Mesendoderm (in vitro differentiated cells): ENCODE measurements at regions not wholly inside any gene's neighbourhood (a gene's known extent, or its start where the extent isn't known, plus 50 kb on each side); places are given as distances from the start of the nearest gene placed in this dataset.
A peak's percentile ranks its signal among the peaks of the same experiment; 100 is the strongest.
"Not testable (repeated sequence)": the region's sequence is repeated elsewhere in the genome, so short reads cannot be mapped to it uniquely, and the experiment has no call there.

Experiments
- DNase-seq: peaks from one replicate; pipeline ENCODE4 v3.0.0; 2013
- H2AK5ac ChIP-seq: 2 replicates; pipeline ENCODE4 v1.6.1; 2013; ENCODE audit warnings: low read length, inconsistent platforms
- H2BK120ac ChIP-seq: 2 replicates; pipeline ENCODE4 v1.6.1; 2013; ENCODE audit warnings: low read depth, mild to moderate bottlenecking, low read length, moderate library complexity, mixed read lengths
- H2BK15ac ChIP-seq: replicated peaks from 2 replicates; pipeline ENCODE4 v1.6.1; 2013; ENCODE audit warnings: low read depth, mild to moderate bottlenecking, moderate library complexity
- H2BK5ac ChIP-seq: 2 replicates; pipeline ENCODE4 v1.6.1; 2013; ENCODE audit warnings: low read length, inconsistent platforms
- H3K18ac ChIP-seq: 2 replicates; pipeline ENCODE4 v1.6.1; 2013; ENCODE audit warnings: mild to moderate bottlenecking, low read length, mixed read lengths
- H3K23ac ChIP-seq: one replicate; pipeline ENCODE4 v1.6.1; 2013; ENCODE audit warnings: low read length
- H3K27ac ChIP-seq: 2 replicates; pipeline ENCODE4 v1.5.1; 2013; ENCODE audit warnings: low read depth, mild to moderate bottlenecking, inconsistent platforms, low read length, moderate library complexity
- H3K27me3 ChIP-seq: 2 replicates; pipeline ENCODE4 v1.6.1; 2013; ENCODE audit warnings: low read length, control low read depth, mild to moderate bottlenecking, inconsistent platforms; ENCODE audit not compliant: insufficient read depth, poor library complexity
- H3K36me3 ChIP-seq: 2 replicates; pipeline ENCODE4 v1.6.1; 2013; ENCODE audit warnings: low read length, inconsistent platforms; ENCODE audit not compliant: control insufficient read depth, insufficient read depth
- H3K4ac ChIP-seq: one replicate; pipeline ENCODE4 v1.6.1; 2013; ENCODE audit warnings: low read depth, mild to moderate bottlenecking, low read length, moderate library complexity
- H3K4me1 ChIP-seq: 2 replicates; pipeline ENCODE4 v1.6.1; 2013; ENCODE audit warnings: low read depth, low read length, inconsistent platforms; ENCODE audit not compliant: control insufficient read depth
- H3K4me2 ChIP-seq: 2 replicates; pipeline ENCODE4 v1.6.1; 2013; ENCODE audit warnings: low read length
- H3K4me3 ChIP-seq: 2 replicates; pipeline ENCODE4 v1.5.1; 2013; ENCODE audit warnings: mild to moderate bottlenecking, low read length
- H3K56ac ChIP-seq: one replicate; pipeline ENCODE4 v1.6.1; 2013; ENCODE audit warnings: low read length
- H3K79me1 ChIP-seq: 2 replicates; pipeline ENCODE4 v1.6.1; 2013; ENCODE audit warnings: low read length, inconsistent platforms
- H3K79me2 ChIP-seq: 2 replicates; pipeline ENCODE4 v1.6.1; 2013; ENCODE audit warnings: mild to moderate bottlenecking, low read length; ENCODE audit not compliant: control insufficient read depth, insufficient read depth
- H3K9ac ChIP-seq: 2 replicates; pipeline ENCODE4 v1.6.1; 2013; ENCODE audit warnings: low read length, inconsistent platforms
- H4K5ac ChIP-seq: one replicate; pipeline ENCODE4 v1.6.1; 2013; ENCODE audit warnings: low read length
- H4K8ac ChIP-seq: one replicate; pipeline ENCODE4 v1.6.1; 2013; ENCODE audit warnings: low read depth, mild to moderate bottlenecking, control low read depth, low read length, moderate library complexity
- WGBS: extraction: QIAGEN DNeasy Blood & Tissue Kit; methylation state at CpG from one replicate; pipeline ENCODE4 v1.1.7; 2013; ENCODE audit warnings: low lambda C conversion rate, missing lambda C conversion rate; ENCODE audit not compliant: insufficient coverage; ENCODE audit errors: extremely low coverage; 5-methylcytosine and 5-hydroxymethylcytosine counted together

DNA sequence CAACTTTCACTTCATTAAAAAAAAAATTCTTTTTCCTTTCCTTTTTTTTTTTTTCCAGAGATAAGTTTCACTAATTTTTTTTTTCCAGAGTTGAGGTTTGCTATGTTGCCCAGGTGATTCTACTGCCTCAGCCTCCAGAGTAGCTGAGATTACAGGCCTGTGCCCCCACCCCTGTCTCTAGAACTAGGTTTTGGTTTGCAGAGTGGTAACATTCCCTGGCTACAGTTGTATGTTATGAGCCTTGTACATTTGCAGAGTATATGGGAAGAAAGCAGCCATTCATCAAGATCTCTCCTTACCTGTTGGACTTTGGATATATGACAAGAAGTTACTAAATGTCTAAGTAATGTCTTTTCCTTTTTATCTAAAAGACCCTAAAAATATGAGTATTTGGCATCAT is 298.4 kb downstream of the MYCN start:
- no peak overlapping the region for H3K23ac ChIP-seq
- no peaks in the 10 kb centered on the region for H3K4me1 ChIP-seq
- H4K8ac ChIP-seq = no peak overlapping the region
- no peak overlapping the region for H2BK15ac ChIP-seq
- no peak overlapping the region for H2AK5ac ChIP-seq
- no peak overlapping the region for H3K18ac ChIP-seq
- no peak overlapping the region for H3K4me3 ChIP-seq
- H3K79me1 ChIP-seq = no peaks in the 10 kb centered on the region
- no peak overlapping the region for H3K56ac ChIP-seq
- H2BK120ac ChIP-seq = no peak overlapping the region
- H3K27ac ChIP-seq = no peak overlapping the region
- no peaks in the 10 kb centered on the region for H3K79me2 ChIP-seq
- no peak overlapping the region for H3K4ac ChIP-seq
- H4K5ac ChIP-seq = no peak overlapping the region
- no peak overlapping the region for H3K9ac ChIP-seq
- H3K27me3 ChIP-seq = no peaks in the 10 kb centered on the region
- H3K36me3 ChIP-seq = no peaks in the 10 kb centered on the region
- no peak overlapping the region for H2BK5ac ChIP-seq
- no peak overlapping the region for H3K4me2 ChIP-seq
- DNase-seq = no peak

DNA sequence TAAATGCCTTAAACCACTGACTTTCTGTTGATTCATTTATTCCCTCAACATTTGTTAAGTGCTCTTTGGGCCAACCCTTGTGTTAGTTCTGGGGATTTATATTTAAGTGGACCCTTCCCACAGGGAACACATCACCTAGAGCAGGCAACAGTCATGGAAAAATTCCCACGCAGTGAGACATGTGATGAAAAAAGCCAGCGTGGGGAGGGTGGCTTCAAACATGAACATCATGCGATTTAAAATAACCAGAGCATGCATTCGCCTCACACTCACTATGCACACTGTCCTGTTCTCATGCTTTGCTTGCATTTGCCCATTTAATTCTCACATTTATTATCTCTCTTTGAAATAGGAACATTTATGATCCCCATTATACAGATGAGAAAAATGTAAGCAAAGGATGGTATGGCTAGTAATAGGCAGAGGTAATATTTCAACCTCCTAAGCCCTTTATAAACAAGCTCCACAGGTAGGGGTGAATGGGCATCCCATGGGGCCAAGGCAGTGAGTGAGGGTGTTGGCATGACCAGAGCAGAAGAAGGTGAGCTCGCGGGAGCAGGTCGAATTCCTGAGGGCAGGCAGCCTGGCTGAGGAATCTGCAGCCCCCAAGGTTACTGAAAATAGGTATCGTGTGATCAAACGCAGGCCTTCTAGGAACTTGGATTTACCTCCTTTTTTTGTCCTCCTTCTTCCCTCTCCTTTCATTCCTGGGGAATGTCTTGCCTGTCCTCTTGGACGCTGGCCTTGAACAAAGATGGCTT is 297.8 kb downstream of the MYCN start:
- Histone ChIP-seq H4K8ac (no peak overlapping the region), H3K23ac (no peak overlapping the region), H2AK5ac (no peak overlapping the region), H3K56ac (no peak overlapping the region), H3K79me2 (no peaks in the 10 kb centered on the region), H3K27ac (no peak overlapping the region), H3K79me1 (no peaks in the 10 kb centered on the region), H3K4me1 (no peaks in the 10 kb centered on the region), H3K36me3 (no peaks in the 10 kb centered on the region), H3K4ac (no peak overlapping the region), H4K5ac (no peak overlapping the region), H3K18ac (no peak overlapping the region), H3K4me2 (no peak overlapping the region), H2BK120ac (no peak overlapping the region), H2BK5ac (no peak overlapping the region), H2BK15ac (no peak overlapping the region), H3K4me3 (no peak overlapping the region), H3K27me3 (no peaks in the 10 kb centered on the region), H3K9ac (no peak overlapping the region)
- no CpG with 5 or more reads among the region's 10 CpGs for WGBS
- no peak for DNase-seq

DNA sequence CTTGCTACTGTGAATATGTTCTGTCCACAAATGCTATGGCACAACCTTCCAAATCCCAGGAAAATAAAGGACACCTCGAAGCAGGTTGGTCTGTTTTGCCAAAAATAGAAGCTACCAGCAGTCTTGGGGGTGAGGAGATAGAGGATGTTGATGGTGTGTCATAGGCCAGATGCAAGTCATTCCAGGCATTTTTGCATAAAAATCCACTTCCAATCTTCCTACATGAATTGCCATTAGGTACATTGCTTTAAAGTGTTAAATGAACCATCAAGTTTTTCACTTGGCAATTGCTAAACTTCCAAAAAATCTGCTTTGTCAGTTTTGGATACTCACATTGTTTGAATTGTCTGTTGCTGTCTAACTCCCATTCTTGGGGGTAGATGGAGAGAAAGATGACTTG is 295.4 kb downstream of the MYCN start:
- Histone ChIP-seq H4K5ac (no peak overlapping the region), H2AK5ac (no peak overlapping the region), H3K9ac (no peak overlapping the region), H3K4ac (no peak overlapping the region), H3K36me3 (no peaks in the 10 kb centered on the region), H3K27me3 (no peaks in the 10 kb centered on the region), H3K56ac (no peak overlapping the region), H3K4me3 (no peak overlapping the region), H3K4me2 (no peak overlapping the region), H3K79me2 (no peaks in the 10 kb centered on the region), H2BK120ac (no peak overlapping the region), H3K18ac (no peak overlapping the region), H4K8ac (no peak overlapping the region), H3K4me1 (no peaks in the 10 kb centered on the region), H2BK5ac (no peak overlapping the region), H3K79me1 (no peaks in the 10 kb centered on the region), H3K23ac (no peak overlapping the region), H2BK15ac (no peak overlapping the region), H3K27ac (no peak overlapping the region)
- peak; percentile 46 for DNase-seq
- no CpG with 5 or more reads among the region's 1 CpG for WGBS

DNA sequence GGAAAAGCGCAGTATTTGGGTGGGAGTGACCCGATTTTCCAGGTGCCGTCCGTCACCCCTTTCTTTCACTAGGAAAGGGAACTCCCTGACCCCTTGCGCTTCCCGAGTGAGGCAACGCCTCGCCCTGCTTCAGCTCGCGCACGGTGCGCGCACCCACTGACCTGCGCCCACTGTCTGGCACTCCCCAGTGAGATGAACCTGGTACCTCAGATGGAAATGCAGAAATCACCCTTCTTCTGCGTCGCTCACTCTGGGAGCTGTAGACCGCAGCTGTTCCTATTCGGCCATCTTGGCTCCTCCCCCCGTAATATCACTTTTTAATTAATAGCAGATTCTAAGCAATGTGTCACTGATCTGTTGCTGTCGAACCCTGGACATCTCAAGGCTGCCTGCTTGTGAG is 294.9 kb downstream of the MYCN start:
- not testable (repeated sequence) for H4K5ac ChIP-seq, H2BK5ac ChIP-seq, H3K79me2 ChIP-seq, H3K4me2 ChIP-seq, H3K4me1 ChIP-seq, H3K27me3 ChIP-seq, H3K18ac ChIP-seq, H3K23ac ChIP-seq, H3K4me3 ChIP-seq, H3K36me3 ChIP-seq, DNase-seq, H3K79me1 ChIP-seq, H3K56ac ChIP-seq, H4K8ac ChIP-seq, H2BK120ac ChIP-seq, H3K9ac ChIP-seq, H2BK15ac ChIP-seq, H2AK5ac ChIP-seq
- Histone ChIP-seq H3K4ac (peak overlapping the region; percentile 65), H3K27ac (peak overlapping the region; percentile 61)
- WGBS = no CpG with 5 or more reads among the region's 20 CpGs

DNA sequence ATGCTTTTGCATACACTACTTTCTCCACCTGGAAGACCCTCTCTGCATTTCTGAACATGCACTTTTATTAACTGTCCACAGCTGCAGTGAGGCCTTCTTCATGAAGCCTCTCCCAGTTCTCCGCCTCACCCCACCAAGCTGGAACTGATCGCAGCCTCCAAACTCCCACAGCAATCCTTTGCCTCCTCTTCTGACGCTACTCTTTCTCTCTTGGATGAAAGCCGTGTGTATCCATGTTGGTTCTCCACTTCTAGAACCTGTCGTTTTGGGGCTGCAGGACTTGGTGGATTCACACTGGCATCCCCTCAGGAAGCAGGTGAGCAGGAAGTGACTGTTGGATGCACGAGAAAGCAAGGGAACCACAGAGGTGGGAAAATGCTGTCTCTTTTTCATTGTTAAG is 288.6 kb downstream of the MYCN start:
- WGBS = no CpG with 5 or more reads among the region's 6 CpGs
- no peak overlapping the region for H2AK5ac ChIP-seq
- H3K79me2 ChIP-seq = no peaks in the 10 kb centered on the region
- no peak overlapping the region for H3K4me2 ChIP-seq
- H3K27ac ChIP-seq = no peak overlapping the region
- H3K23ac ChIP-seq = no peak overlapping the region
- no peak overlapping the region for H3K18ac ChIP-seq
- H2BK120ac ChIP-seq = no peak overlapping the region
- H3K4me1 ChIP-seq = no peaks in the 10 kb centered on the region
- H3K79me1 ChIP-seq = no peaks in the 10 kb centered on the region
- H4K8ac ChIP-seq = no peak overlapping the region
- no peaks in the 10 kb centered on the region for H3K36me3 ChIP-seq
- H2BK5ac ChIP-seq = no peak overlapping the region
- no peak overlapping the region for H2BK15ac ChIP-seq
- no peak overlapping the region for H3K4ac ChIP-seq
- no peak overlapping the region for H3K4me3 ChIP-seq
- no peak overlapping the region for H3K56ac ChIP-seq
- H3K27me3 ChIP-seq = no peaks in the 10 kb centered on the region
- no peak overlapping the region for H4K5ac ChIP-seq
- H3K9ac ChIP-seq = no peak overlapping the region
- no peak for DNase-seq

DNA sequence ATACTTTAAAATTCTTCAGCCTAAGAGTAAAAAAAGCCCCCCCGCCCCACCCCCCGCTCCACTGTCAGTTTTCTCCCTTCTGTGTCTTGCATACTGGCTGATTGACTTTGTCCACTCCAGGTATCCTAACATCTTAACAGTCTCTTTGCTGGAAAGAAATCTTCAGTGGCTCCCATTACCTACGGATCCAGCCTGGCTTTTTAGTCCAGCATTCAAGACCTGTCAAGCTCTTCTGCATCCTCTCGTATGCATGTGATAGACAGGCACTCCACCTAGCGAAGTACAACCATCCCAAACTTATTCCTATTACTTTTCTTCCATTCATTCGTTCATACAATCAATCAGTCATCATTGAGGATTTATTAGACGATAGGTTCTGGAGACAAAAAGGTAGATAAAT is 288.1 kb downstream of the MYCN start:
- no peak overlapping the region for H3K27ac ChIP-seq
- H2BK120ac ChIP-seq = no peak overlapping the region
- H2BK5ac ChIP-seq = no peak overlapping the region
- H4K5ac ChIP-seq = no peak overlapping the region
- H4K8ac ChIP-seq = no peak overlapping the region
- no peak overlapping the region for H3K18ac ChIP-seq
- H2AK5ac ChIP-seq = no peak overlapping the region
- H3K36me3 ChIP-seq = no peaks in the 10 kb centered on the region
- H3K4me2 ChIP-seq = no peak overlapping the region
- H3K56ac ChIP-seq = no peak overlapping the region
- H3K79me1 ChIP-seq = no peaks in the 10 kb centered on the region
- no peak overlapping the region for H2BK15ac ChIP-seq
- H3K4me1 ChIP-seq = no peaks in the 10 kb centered on the region
- H3K23ac ChIP-seq = no peak overlapping the region
- H3K27me3 ChIP-seq = no peaks in the 10 kb centered on the region
- H3K4me3 ChIP-seq = no peak overlapping the region
- DNase-seq = no peak
- H3K4ac ChIP-seq = no peak overlapping the region
- 100% methylated on average over 2 of the region's 7 CpGs for WGBS
- H3K79me2 ChIP-seq = no peaks in the 10 kb centered on the region
- H3K9ac ChIP-seq = no peak overlapping the region
